NT2/D1 (cell line): ENCODE measurements at regions not wholly inside any gene's neighbourhood (a gene's known extent, or its start where the extent isn't known, plus 50 kb on each side); places are given as distances from the start of the nearest gene placed in this dataset.

Experiments used
- SUZ12 ChIP-seq: IDR thresholded peaks from 2 replicates; pipeline ENCODE4 v1.6.1; 2011; ENCODE audit not compliant: insufficient read length, insufficient read depth; ENCODE audit errors: extremely low read depth
- YY1 ChIP-seq: IDR thresholded peaks from 2 replicates; pipeline ENCODE4 v1.6.1; 2011; ENCODE audit not compliant: insufficient read length, insufficient read depth

DNA sequence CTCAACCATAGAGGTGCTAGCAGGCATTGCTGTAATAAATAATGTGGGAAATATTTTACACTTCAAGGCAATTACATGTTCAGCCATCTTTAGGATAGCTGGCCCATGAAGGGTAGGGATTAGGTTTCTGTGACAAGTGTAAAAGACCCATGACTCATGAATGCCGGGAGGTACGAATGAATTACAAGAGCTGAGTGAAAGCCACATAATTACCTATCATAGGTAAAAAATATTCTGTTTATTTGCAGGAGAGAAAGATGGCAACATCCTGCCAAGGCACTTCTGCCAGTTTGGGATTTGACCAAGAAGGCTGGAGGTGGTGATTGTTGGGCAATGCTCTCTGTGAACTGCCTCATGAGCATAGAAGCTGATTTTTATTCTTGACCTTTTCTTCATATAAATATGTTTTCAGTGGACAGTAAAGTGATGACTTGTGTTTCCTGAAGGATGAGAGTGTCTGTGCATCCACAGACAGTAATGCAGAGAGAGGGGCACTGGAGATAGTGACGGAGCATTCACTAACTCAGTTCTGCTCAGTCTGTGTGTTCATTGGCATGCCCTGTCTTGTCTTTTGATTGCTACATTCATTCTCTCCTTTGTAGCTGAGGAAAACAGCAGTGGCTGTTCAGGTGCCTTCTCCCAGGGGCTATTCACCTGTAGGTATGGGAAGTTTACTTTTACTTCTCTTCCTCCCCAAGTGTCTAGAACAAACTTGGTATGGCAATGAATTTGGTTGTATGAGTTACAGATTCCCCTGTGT is 481.1 kb downstream of the TFAP2B start:
- TF ChIP-seq SUZ12 (no peak), YY1 (no peak)
